ENCODE measurements at regions not wholly inside any gene's neighbourhood (a gene's known extent, or its start where the extent isn't known, plus 50 kb on each side); places are given as distances from the start of the nearest gene placed in this dataset.
"Not testable (repeated sequence)": the region's sequence is repeated elsewhere in the genome, so short reads cannot be mapped to it uniquely, and the experiment has no call there.

GRCh38 chr11:44418456-44418830, 108.5 kb upstream of the ALX4 start:
- no peak for DNase-seq

GRCh38 chr11:44421090-44421675, 111.2 kb upstream of the ALX4 start:
- DNase-seq = no peak

- no peak for DNase-seq
These were observed 113.3 kb upstream of the ALX4 start for GRCh38 chr11:44423289-44423688.

- no peak for DNase-seq
These were observed 114.9 kb upstream of the ALX4 start for GRCh38 chr11:44424841-44425240.

GRCh38 chr11:44426119-44426518, 116.2 kb upstream of the ALX4 start:
- DNase-seq = no peak

GRCh38 chr11:44426958-44427357, 117.0 kb upstream of the ALX4 start:
- no peak for DNase-seq

- no peak for DNase-seq
These were observed 117.5 kb upstream of the ALX4 start for GRCh38 chr11:44427432-44427831.

GRCh38 chr11:44430140-44430539, 120.2 kb upstream of the ALX4 start:
- DNase-seq = no peak

GRCh38 chr11:44434191-44434590, 124.3 kb upstream of the ALX4 start:
- DNase-seq = peak; percentile 93

- no peak for DNase-seq
These were observed 127.2 kb upstream of the ALX4 start for GRCh38 chr11:44437122-44437521.

- DNase-seq = not testable (repeated sequence)
These were observed 122.4 kb upstream of the CD82 start for GRCh38 chr11:44442893-44443673.

GRCh38 chr11:44443836-44444769, 121.4 kb upstream of the CD82 start:
- no peak for DNase-seq

GRCh38 chr11:44444770-44445321, 120.6 kb upstream of the CD82 start:
- no peak for DNase-seq

- DNase-seq = no peak
These were observed 119.7 kb upstream of the CD82 start for GRCh38 chr11:44445500-44446365.

GRCh38 chr11:44446366-44446762, 119.1 kb upstream of the CD82 start:
- no peak for DNase-seq

- DNase-seq = no peak
These were observed 118.3 kb upstream of the CD82 start for GRCh38 chr11:44446996-44447771.

GRCh38 chr11:44450295-44450932, 115.0 kb upstream of the CD82 start:
- DNase-seq = no peak

- no peak for DNase-seq
These were observed 113.8 kb upstream of the CD82 start for GRCh38 chr11:44451706-44452105.

GRCh38 chr11:44452827-44453572, 112.5 kb upstream of the CD82 start:
- DNase-seq = no peak

- no peak for DNase-seq
These were observed 111.6 kb upstream of the CD82 start for GRCh38 chr11:44453871-44454270.
